GM21447 (cell line): ENCODE measurements at regions not wholly inside any gene's neighbourhood (a gene's known extent, or its start where the extent isn't known, plus 50 kb on each side); places are given as distances from the start of the nearest gene placed in this dataset.
"Not testable (repeated sequence)": the region's sequence is repeated elsewhere in the genome, so short reads cannot be mapped to it uniquely, and the experiment has no call there.

Experiments used
- ATAC-seq: cut with Tn5 transposase; IDR thresholded peaks from one replicate; pipeline ENCODE4 v1.9.1; 2021; ENCODE audit not compliant: unreplicated experiment

DNA sequence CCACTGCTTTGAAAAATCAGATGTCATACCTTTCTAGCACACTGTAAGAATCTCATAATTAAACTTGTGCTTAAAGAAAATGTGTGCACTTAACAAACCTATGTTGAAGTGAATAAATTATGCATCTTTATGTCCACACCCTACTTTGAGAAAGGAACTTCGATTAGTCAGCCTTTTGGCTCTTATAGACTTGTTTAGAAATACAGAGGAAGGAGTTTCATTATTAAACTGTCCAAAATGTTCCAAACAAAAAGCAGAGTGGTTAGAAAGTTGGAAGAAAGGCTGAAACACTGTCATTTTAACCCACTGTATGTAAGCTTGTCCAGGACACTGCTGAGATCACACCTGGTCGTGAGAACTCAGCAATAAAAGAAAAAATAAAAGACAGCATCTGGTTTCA, 863.2 kb upstream of the CHORDC1 start:
- ATAC-seq = no peak

DNA sequence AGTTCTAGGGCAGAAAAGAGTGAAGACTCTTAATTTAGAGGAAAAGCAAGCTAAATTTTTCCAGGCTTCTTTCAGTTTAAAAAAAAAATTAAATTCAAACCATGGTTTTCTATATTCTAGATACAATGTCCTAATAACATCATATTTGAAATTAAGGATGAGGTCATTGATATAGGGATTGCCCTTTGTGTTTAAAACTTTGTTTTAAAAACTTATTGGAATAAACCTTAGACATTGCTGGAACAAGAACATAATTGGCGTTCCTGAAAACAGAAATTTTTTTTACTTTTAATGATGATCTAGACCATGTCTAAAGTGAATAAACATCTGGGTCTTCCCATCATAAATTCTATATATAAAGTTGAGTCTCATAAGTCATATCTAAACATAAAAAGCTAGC, 859.4 kb upstream of the CHORDC1 start:
- ATAC-seq = no peak

DNA sequence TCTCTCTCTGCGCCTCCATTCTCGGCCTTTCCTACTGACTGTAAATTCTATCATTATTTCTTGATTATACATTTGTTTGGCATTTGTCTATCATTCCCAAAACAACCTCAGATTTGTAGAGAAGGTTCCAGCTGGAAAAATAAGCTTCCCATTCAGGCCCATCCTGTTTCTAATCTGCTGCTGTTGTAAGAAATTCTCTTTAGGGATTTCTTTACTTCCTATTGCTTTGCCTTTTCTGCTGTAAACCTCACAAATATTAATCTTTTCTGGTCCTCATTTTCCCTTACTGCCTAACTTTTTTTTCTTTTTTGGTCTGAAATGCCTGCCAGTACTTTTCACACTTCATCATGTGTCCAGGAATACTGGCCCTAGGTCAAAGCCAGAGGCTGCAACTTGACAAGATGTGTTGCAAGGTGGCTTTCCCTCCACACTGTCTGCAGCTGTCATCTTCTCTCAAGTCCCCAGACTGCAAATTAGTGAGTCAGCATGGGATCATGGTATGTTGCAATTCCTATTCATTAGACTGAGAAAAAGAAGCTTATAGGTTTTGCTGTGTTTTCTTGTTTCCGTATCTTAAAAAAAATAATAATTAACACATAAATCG, 858.7 kb upstream of the CHORDC1 start:
- no peak for ATAC-seq

DNA sequence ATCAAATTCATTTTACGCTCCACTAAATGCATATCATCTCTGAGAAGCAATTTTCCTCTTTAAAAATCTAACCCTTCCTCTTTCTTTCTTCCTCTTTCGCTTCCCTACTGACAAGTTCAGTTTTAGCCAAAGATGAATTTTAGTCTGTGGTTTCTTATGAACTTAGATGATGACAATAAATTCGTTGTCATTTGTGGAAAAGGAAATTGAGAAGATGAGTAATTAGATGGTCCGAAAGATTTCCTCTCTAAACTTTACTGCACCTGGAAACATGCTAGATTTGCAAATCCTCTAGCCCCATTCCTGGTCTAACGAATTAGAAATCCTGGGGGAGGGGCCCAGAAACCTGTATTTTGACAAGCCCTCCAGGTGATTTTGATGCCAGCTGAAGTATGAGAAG, 855.4 kb upstream of the CHORDC1 start:
- ATAC-seq = no peak

DNA sequence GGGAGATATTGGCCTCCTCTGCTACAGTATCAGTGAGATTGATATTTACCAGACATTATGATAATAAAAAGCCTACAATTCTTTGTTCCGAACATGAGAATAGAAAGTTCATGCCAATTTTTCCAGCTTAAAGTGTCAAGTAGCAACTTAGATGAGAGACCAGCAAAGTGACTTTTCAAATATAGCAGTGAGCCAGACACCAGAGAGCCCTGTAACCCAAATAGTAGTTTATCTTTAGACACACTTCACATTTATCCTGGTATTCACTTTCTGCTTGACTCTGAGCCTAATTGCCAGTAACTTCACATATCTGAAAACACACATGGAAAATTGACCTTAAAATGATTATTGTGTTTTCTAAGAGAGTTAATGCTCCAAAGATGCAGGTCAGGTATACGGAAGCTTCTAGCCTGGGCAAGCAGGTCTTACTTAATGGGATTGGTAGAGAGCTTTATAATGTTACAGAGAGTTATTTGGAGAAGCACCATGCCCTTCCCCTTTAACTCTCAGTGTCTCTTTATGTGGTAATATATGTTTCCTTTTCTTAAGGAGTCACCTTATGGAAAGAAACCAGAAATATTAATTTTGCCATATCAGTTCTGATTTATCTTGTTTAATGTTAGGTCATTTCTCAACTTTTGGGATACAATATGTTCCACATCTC, 852.3 kb upstream of the CHORDC1 start:
- no peak for ATAC-seq

DNA sequence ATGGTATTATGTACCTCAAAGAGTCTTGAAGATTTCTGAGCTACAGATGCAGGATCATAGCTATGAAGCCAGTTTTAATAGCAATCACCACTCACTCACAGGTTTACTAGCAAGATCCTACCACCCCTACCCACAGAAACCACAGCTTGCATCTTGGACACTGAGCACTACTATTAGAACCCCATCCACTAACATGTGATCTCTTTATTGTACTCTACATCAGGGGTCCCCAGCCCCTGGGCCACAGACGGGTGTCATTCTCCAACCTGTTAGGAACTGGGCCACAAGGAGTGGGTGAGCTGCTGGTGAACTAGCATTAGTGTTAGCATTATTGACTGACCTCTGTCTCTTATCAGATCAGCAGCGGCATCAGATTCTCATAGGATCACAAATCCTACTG, 844.8 kb upstream of the CHORDC1 start:
- ATAC-seq = no peak

DNA sequence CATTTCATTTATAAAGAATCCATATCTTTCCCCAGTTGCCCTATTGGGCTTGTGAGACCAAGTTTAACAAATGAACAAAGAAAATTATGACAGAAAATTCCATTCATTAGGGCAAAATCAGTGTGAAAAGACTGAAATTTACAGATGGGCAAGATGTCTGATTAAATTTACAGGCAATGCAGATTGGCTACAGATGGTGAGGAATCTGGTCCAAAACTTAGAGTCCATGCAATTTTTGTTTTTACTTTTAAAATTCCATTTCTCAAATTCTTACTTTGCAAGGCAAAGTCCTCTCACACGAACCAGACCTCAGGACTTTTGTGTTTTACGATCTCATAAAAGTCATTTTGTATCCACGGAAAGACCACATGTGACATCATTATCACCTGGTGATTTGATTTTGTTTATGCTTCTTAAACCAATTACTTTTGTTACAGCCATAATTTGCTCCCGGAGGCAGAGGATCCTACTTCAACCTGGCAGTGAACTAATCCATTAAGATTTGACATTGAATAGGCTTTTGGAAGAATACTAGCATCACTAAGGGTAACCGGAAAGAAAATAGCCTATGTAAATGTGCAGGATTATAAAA, 843.7 kb upstream of the CHORDC1 start:
- ATAC-seq = no peak

DNA sequence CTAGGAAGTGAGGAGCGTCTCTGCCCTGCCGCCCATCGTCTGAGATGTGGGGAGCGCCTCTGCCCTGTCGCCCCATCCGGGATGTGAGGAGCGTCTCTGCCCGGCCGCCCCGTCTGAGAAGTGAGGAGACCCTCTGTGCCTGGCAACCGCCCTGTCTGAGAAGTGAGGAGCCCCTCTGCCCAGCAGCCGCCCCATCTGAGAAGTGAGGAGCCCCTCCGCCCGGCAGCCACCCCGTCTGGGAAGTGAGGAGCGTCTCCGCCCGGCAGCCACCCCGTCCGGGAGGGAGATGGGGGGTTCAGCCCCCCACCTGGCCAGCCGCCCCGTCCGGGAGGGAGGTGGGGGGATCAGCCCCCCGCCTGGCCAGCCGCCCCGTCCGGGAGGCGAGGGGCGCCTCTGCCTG, 840.5 kb upstream of the CHORDC1 start:
- not testable (repeated sequence) for ATAC-seq

DNA sequence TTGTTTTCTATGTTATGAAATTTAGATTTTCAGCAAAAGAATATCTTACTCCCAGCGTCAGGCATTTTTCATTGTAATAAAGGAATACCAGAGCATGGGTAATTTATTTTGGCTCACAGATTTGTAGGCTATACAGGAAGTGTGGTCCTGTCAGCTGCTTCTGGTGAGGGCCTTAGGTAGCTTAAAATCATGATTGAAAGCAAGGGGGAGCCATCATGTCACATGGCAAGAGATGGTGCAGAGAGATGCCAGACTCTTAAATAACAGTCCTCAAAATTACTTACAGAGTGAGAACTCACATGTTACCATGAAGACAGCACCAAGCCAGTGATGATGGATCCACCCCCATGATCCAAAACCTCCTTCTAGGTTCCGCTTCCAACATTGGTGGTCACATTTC, 825.0 kb upstream of the CHORDC1 start:
- no peak for ATAC-seq

DNA sequence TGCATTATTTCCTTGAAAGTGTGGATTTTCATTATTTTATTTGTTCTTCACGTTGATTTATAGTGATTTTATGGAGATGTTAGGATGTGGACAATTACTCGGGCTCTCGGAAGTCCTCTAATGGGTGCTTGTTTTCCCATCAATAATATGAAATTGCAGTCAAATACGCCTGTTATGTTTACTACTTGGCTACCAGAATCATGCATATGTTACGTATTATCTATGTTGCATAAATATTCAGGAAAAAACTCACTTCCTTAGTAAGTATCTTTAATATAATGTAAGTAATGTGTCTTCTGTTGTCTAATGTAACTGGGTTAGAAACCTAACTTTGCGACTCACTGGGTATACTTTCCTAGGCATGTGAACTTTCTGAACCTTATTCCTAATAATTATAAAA, 823.4 kb upstream of the CHORDC1 start:
- ATAC-seq = no peak

DNA sequence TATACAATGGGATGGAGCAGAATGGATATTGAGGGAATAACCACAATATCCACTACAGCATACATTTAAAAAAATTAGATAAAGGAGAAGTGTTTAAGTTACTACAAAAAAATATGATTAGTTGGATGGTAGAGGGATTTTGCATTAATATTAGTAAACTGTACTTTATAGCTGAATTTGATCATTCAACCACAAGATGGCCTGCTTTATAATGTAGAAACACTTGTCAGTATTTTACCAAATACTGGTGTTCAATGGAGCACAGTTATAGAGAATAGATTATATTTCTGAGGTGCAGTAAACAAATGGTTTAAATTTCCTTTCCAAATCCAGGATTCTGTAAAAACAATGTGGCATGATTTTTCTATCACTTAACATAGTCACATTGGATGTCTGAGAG, 818.8 kb upstream of the CHORDC1 start:
- no peak for ATAC-seq

DNA sequence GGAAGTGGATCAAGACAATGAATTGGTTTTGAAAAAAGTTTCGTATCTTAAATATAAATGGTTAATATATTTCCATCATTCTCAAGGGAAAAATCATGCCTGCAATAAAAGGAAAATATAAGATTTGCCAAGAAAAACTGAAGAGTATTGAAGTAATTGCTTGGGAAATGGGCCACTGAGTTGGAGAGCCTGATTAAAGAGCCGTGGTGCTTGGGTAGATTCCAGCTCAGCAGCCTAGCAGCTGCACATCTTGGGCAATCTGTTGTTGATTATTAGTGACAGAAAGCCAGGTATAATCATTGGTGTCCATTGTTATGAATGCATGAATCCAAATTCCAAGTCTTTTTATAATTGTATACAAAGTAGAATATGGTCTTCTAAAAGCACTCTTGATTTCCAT, 800.9 kb upstream of the CHORDC1 start:
- ATAC-seq = no peak

DNA sequence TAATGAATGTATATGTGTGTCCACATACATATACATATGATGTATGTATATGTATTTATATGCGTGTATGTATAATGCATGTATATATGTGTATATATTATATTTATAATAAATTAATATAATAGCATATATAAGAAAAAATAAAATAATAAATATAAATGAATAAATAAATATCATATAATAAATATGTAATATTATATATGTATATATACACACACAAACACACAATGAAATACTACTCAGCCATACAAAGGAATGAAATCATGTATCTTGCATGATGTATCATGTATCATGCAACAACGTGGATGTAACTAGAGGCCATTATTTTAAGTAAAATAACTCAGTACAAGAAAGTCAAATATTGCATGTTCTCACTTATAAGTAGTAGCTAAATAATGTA, 788.7 kb upstream of the CHORDC1 start:
- no peak for ATAC-seq

DNA sequence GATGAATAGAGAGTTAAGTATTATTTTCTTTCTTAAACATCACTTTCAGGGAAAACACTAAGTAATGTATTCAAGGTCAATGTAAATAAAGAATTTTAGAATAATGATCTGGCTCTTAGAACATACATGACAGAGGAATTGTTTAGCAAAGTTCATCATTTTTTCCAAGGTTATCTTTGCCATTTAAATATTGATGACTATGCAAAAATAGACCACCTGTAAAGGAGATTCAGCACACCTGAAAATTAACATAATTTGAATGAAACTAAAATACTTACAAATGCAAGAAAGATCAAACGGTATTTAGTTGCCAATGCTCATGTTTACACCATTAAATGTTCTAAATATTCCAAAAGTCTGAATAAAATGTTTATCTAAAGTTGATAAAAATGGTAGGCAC, 782.6 kb upstream of the CHORDC1 start:
- no peak for ATAC-seq

DNA sequence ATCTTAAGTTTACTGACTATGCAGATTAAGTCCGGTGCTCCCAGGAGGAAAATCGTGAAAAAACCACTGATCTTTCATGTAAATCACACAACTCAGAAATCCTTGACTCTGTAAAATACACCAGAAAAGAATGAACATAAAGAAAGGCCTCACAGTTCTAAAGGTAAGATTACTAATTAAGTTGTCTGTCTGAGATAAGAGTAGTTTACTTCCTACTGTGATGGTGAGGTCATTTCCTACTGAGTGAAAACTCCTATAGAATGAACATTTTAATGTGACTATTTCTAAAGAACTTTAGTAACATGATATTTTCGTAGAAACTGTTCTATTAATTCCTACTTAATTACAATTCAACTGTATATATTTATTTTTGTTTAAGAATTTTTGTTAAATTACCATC, 774.4 kb upstream of the CHORDC1 start:
- ATAC-seq = no peak

DNA sequence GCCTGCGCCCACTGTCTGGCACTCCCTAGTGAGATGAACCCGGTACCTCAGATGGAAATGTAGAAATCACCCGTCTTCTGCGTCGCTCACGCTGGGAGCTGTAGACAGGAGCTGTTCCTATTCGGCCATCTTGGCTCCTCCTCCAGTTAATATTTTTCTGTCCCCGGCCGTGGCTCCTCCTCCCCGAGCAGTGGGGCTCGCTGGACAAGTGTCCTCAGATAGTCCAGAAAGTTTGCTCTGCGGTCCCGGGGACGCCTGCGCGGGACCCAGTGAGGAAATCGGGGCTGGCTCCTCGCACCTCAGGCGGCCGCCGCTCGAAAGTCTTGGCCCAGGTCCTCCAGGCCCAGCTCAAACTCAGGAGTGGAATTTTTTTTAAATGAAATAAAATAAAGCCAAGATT, 749.3 kb upstream of the CHORDC1 start:
- not testable (repeated sequence) for ATAC-seq

DNA sequence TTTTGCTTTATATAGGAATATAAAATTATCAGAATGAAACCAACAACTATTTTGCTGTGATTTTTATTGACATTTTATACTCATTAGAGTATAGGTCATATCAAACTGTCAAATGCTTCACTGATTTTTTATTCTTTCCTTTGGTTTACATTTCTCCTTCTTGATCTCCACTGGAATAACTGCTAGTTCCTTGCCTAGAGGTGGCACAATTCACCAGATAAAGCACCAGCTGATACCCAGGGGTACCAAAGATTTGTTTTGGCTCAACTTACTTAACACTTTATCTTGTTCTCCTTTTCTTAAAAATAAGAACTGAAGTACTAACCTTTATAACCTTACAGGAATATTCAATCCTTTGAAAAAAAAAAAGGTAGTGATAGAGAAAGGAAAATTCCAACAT, 725.1 kb upstream of the CHORDC1 start:
- no peak for ATAC-seq

DNA sequence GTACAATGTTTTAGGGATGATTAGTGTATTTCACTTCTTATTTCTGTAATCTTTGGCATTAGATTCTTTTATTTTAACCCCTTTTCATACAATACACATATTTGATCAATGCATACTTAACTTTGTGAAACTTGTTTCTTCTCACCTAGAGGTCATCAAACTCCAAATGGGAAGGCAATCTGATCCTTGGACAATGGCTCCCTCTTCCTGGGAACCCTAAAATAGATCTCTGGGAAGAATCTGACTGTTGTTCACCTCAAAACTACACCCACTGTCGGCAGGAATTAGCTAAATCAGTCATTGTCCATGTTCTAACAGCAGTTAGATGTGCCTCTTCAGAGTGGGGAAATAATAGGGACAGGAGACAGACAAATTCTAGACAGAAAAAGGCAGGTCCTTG, 707.4 kb upstream of the CHORDC1 start:
- no peak for ATAC-seq

DNA sequence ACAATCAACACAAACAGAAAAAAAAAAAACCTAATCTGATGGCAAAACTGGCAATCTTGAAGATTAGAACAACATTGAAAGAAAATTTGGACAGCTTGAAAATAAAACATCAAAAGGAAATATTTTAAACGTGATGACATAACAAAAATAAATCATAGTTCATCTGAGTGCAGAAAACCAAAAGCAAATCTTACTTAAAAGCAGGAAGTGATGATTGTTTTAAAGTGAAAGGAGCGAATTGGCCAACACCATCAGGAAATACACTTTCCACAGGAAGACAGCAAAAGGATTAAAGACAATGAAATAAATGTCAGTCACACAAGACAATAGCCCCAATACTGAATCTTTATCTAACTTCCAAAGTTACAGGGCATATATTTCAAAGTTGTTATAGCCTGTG, 696.5 kb upstream of the CHORDC1 start:
- no peak for ATAC-seq

DNA sequence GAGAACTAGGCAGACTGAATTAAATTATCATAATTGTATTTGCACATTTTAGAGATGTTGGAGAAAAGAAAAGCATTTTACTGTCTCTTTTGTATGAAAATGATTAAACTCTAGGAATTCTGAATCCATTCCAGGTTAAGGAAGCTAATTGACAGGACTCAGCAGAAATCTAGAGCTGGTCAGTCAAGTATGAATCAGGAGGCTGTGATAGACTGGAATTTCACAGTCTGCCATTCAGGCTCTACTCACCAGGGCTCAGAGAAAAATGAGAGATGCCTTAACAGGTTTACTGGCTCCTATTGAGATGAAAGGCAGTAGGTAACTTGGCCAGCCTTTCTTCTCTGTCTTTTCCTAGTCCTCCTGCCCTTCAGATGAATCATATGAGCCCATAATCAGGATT, 693.9 kb upstream of the CHORDC1 start:
- ATAC-seq = no peak

DNA sequence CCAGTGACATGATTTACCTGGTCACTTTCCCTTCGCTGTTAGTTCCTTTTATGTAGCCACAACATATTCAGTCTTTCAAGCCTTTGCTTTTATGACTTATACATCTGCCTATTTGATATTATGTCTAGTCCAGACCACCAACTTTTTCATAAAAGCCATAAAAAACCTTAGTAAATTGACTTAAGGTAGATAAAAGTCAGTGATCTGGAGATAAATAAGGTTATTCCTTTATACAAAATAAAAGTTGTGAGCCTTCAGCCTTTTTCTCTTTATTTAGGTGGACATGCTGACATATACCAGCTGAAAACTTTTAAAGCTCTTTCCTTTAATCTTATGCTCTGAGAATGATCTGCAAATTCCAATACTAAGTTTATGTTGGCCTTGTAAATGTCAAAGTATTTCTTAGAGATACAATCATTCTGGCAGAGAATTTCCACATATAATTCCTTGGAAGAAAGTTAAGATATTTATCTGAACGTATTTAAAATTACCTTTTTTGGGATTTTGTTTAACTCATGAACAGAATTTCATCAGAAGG, 690.4 kb upstream of the CHORDC1 start:
- no peak for ATAC-seq

DNA sequence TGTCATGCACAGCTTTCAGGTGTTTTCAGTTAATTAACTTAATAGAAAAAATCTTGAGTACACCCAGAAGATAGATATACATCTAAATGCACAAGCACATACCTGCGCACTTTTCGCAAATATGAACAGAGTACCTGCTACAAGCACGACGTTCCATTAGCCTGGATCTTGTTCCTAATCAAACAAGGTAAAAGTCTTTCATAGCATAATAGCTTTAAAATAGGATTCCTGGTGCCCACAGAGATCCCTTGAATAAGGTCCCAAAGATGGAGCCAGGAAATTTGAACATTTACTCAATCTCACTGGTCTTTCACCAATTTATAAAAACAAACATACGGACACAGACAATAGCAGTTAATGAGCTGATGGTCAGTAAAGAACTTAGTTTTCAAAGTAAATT, 689.8 kb upstream of the CHORDC1 start:
- no peak for ATAC-seq

DNA sequence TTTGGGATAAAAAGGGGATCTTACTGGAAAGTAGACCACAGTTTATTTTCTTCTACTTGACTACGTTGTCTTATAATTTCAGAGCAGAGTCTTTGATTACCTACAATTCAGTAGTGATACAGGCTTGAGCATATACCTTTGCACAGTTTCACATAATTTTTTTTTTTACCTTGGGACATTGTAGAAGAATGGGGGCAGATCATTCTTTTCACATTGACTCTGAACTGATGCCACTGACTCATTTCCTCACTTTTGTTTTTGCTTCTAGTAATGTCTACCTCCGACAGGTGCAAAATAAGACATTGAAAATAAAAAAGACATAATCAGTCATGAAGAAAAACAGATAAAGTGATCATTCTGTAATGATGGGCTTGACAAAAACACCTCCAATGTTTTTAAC, 688.3 kb upstream of the CHORDC1 start:
- ATAC-seq = no peak
